ENCODE measurements at regions not wholly inside any gene's neighbourhood (a gene's known extent, or its start where the extent isn't known, plus 50 kb on each side); places are given as distances from the start of the nearest gene placed in this dataset.
A peak's percentile ranks its signal among the peaks of the same experiment; 100 is the strongest.

- DNase-seq, result no peak
Measured at GRCh38 chr9:89988458-89988857, 383.6 kb downstream of the GADD45G start.

GRCh38 chr9:89991204-89991790 lies 386.5 kb downstream of the GADD45G start:
- peak; percentile 53 for DNase-seq

- no peak for DNase-seq
Measured at GRCh38 chr9:89992326-89993198, 387.8 kb downstream of the GADD45G start.

- no peak for DNase-seq
Measured at GRCh38 chr9:89993678-89994630, 389.1 kb downstream of the GADD45G start.

GRCh38 chr9:89994988-89995613 lies 390.3 kb downstream of the GADD45G start:
- DNase-seq, result no peak

- DNase-seq, result no peak
Measured at GRCh38 chr9:89996116-89996515, 391.3 kb downstream of the GADD45G start.

GRCh38 chr9:89996773-89997172 lies 392.0 kb downstream of the GADD45G start:
- DNase-seq, result no peak

GRCh38 chr9:89998633-89999032 lies 393.8 kb downstream of the GADD45G start:
- DNase-seq, result no peak

GRCh38 chr9:89999176-89999533 lies 394.3 kb downstream of the GADD45G start:
- no peak for DNase-seq

- DNase-seq, result peak; percentile 83
Measured at GRCh38 chr9:89999534-90000370, 394.9 kb downstream of the GADD45G start.

GRCh38 chr9:90000925-90001324 lies 396.1 kb downstream of the GADD45G start:
- no peak for DNase-seq

- DNase-seq, result no peak
Measured at GRCh38 chr9:90001747-90002146, 396.9 kb downstream of the GADD45G start.

- peak; percentile 26 for DNase-seq
Measured at GRCh38 chr9:90002397-90003271, 397.8 kb downstream of the GADD45G start.

GRCh38 chr9:90005388-90005787 lies 400.6 kb downstream of the GADD45G start:
- DNase-seq, result no peak

- DNase-seq, result no peak
Measured at GRCh38 chr9:90007516-90008440, 403.0 kb downstream of the GADD45G start.

- no peak for DNase-seq
Measured at GRCh38 chr9:90009447-90009846, 404.6 kb downstream of the GADD45G start.

GRCh38 chr9:90010793-90011192 lies 406.0 kb downstream of the GADD45G start:
- no peak for DNase-seq

GRCh38 chr9:90012949-90013348 lies 408.1 kb downstream of the GADD45G start:
- DNase-seq, result peak; percentile 16

GRCh38 chr9:90013778-90014177 lies 409.0 kb downstream of the GADD45G start:
- DNase-seq, result no peak

GRCh38 chr9:90014421-90014820 lies 409.6 kb downstream of the GADD45G start:
- DNase-seq, result no peak

Measured in NCI-H1105 (cell line).